Uterus (tissue), 3 donors: ENCODE measurements at regions not wholly inside any gene's neighbourhood (a gene's known extent, or its start where the extent isn't known, plus 50 kb on each side); places are given as distances from the start of the nearest gene placed in this dataset.

ENCODE experiments used
- DNase-seq, 2 donors: peaks; one replicate each; pipeline ENCODE4 v3.0.0-alpha.2; 2019 to 2020
- H3K27ac ChIP-seq, 2 donors: fragments of 200-600 bp; sonication (generic); 1 replicate in 1 of 2; 2 replicates in 1 of 2; pipeline ENCODE4 v1.5.1; 2016 to 2018
- H3K27me3 ChIP-seq, 2 donors: fragments of 200-600 bp; sonication (generic); one replicate each; pipeline ENCODE4 v1.5.1; 2018 to 2019; ENCODE audit warnings: control low read depth in 1 of 2
- H3K36me3 ChIP-seq, 2 donors: fragments of 200-600 bp; sonication (generic); one replicate each; pipeline ENCODE4 v1.5.1; 2019; ENCODE audit warnings: control low read depth in 1 of 2
- H3K4me1 ChIP-seq, 2 donors: fragments of 200-600 bp; sonication (generic); one replicate each; pipeline ENCODE4 v1.5.1; 2018 to 2019; ENCODE audit warnings: control low read depth in 1 of 2
- H3K4me3 ChIP-seq, 2 donors: fragments of 200-600 bp; sonication (generic); 1 replicate in 1 of 2; 2 replicates in 1 of 2; pipeline ENCODE4 v1.5.1; 2018 to 2019; ENCODE audit warnings: mild to moderate bottlenecking in 1 of 2
- H3K9me3 ChIP-seq, 2 donors: fragments of 200-600 bp; sonication (generic); one replicate each; pipeline ENCODE4 v1.5.1; 2019; ENCODE audit warnings: control low read depth in 1 of 2
- POLR2A ChIP-seq, 2 donors: fragments of 450-650 bp; IDR thresholded peaks; one replicate each; pipeline ENCODE4 v1.6.1; 2016; ENCODE audit warnings: antibody characterized with exemption in 2 of 2, mild to moderate bottlenecking in 1 of 2, moderate library complexity in 1 of 2
- intact Hi-C: fragments of 100-400 bp; cut with DNase I; formaldehyde crosslinking; loops from one replicate; pipeline ENCODE4 v1.15.1; 2023; ENCODE audit warnings: low total_unique reads
- TF ChIP-seq, protein P1 (sequence below), 4 experiments: fragments of 200-600 bp in 2 of 4; fragments of 450-650 bp in 2 of 4; sonication (generic) in 2 of 4; IDR thresholded peaks; one replicate each; pipeline ENCODE4 v1.5.1; 2016 to 2019; ENCODE audit warnings: antibody characterized with exemption in 4 of 4, mild to moderate bottlenecking in 2 of 4, moderate library complexity in 1 of 4
- donor health status: DM: yes; HTN: yes; CAD: no.

DNA sequence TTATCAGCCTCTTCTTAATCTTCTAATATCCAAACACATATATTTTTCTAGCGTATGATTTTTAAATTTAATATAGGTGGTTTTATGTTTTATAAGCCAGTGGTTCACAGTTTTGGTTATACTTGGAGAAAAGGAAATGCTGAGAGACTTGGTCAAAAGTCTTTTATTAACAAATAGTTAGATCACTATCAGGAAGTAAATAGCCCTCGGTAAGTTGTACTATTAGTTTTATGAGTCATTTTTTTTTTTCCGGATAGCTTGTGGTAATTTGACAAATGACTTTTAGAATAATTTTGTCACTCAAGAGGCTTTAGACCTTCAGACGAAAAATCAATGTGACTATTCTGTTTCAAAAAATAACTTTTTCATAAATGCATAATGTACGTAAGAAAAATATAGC, 232.2 kb upstream of the ROBO1 start:
- H3K27ac ChIP-seq = no peak overlapping the region
- DNase-seq = no peak
- intact Hi-C loops = no loop called here
- no peaks in the 10 kb centered on the region for H3K27me3 ChIP-seq
- H3K36me3 ChIP-seq = no peaks in the 10 kb centered on the region
- H3K9me3 ChIP-seq = no peaks in the 10 kb centered on the region
- no peaks in the 10 kb centered on the region for H3K4me1 ChIP-seq
- no peak overlapping the region for H3K4me3 ChIP-seq
- TF ChIP-seq POLR2A (IDR thresholded peaks at IDR 0.05) = no peak
- TF ChIP-seq, protein P1, sequence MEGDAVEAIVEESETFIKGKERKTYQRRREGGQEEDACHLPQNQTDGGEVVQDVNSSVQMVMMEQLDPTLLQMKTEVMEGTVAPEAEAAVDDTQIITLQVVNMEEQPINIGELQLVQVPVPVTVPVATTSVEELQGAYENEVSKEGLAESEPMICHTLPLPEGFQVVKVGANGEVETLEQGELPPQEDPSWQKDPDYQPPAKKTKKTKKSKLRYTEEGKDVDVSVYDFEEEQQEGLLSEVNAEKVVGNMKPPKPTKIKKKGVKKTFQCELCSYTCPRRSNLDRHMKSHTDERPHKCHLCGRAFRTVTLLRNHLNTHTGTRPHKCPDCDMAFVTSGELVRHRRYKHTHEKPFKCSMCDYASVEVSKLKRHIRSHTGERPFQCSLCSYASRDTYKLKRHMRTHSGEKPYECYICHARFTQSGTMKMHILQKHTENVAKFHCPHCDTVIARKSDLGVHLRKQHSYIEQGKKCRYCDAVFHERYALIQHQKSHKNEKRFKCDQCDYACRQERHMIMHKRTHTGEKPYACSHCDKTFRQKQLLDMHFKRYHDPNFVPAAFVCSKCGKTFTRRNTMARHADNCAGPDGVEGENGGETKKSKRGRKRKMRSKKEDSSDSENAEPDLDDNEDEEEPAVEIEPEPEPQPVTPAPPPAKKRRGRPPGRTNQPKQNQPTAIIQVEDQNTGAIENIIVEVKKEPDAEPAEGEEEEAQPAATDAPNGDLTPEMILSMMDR (IDR thresholded peaks at IDR 0.05) = no peak

DNA sequence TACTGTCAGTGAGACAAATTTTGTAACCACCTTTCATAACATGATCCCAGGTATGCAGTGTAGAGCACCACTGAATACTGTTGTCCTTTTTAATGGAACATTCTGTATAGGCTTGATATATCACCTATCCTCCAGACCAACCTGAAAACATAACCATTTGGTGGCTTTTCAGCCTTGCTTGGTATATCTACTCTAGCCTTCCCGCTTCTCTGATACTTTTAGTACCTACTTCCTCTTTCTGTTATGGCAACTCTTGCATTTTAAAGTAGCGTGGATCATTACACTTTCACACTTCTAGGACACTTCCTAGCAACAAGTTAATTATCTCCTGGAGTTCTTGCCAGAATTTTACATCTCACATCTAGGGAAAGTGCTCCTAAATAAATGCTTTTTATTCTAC, 226.6 kb upstream of the ROBO1 start:
- TF ChIP-seq POLR2A (IDR thresholded peaks at IDR 0.05) = no peak
- Histone ChIP-seq H3K4me3 (no peak overlapping the region), H3K36me3 (no peaks in the 10 kb centered on the region), H3K27ac (no peak overlapping the region), H3K4me1 (no peaks in the 10 kb centered on the region), H3K9me3 (no peaks in the 10 kb centered on the region), H3K27me3 (no peaks in the 10 kb centered on the region)
- no peak for DNase-seq
- intact Hi-C loops = no loop called here

DNA sequence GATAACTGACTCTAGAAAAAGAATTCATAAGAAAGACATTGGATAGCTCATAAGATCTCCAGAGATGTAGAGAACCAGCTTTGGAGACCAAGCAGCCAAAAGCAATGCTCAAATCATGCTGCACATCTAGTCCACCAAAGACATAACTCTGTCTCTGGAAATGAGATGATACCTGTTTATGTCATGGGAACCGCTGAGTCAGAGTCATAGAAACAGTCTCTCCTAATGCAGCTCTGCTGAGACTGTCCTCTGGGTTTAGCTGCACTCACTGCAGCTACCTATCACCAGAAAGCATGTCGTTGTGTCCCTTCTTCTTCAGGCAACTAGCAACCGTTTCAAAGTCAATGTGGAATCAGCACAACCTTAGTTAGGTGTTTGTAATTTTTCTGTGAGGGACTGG, 218.5 kb upstream of the ROBO1 start:
- Histone ChIP-seq H3K4me3 (no peak overlapping the region), H3K27ac (no peak overlapping the region), H3K9me3 (no peaks in the 10 kb centered on the region), H3K27me3 (no peaks in the 10 kb centered on the region), H3K4me1 (no peaks in the 10 kb centered on the region), H3K36me3 (no peaks in the 10 kb centered on the region)
- no peak for TF ChIP-seq POLR2A (IDR thresholded peaks at IDR 0.05)
- TF ChIP-seq, protein P1 (IDR thresholded peaks at IDR 0.05) = no peak
- intact Hi-C loops = no loop called here
- no peak for DNase-seq

DNA sequence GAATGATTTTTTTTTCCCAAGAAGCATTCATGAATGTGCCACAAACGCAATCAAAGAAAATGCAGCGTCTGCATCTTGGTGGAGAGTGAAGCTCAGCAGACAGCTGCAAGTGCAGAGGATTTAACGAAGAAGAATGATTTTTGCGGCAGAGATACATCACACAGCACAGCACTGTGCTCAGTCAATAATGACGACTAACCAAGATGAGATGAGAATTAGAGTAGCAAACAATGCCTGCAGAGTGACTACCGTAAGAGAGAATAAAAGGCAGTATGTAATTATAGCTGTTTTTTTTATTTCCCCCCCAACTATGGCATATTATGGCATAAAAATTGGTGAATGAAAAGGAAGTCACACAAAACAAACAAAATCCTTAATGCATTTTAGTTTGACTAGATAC, 218.0 kb upstream of the ROBO1 start:
- no peak overlapping the region for H3K4me3 ChIP-seq
- intact Hi-C loops = no loop called here

DNA sequence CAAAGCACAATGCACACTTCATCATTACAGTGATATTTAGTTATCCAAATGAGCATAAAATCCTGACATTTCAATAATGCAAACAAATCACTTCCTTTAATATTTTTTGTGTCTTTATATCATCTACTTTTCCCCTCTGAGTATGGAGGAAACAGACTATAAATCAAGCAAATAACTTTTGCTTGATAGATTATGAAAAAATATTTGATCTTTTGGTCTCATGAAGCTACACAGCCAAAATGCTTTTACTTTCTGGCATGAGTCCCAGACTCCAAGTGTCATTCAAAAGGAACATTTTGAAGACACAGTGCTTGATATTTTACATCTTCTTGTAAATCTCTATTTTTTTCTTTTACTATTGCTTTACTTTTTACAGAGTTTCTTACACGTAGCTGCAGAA, 215.3 kb upstream of the ROBO1 start:
- TF ChIP-seq, protein P1 (IDR thresholded peaks at IDR 0.05) = no peak
- TF ChIP-seq POLR2A (IDR thresholded peaks at IDR 0.05) = no peak
- no peak overlapping the region for H3K27ac ChIP-seq
- H3K9me3 ChIP-seq = no peaks in the 10 kb centered on the region
- intact Hi-C loops = no loop called here
- H3K27me3 ChIP-seq = no peaks in the 10 kb centered on the region
- no peak overlapping the region for H3K4me3 ChIP-seq
- H3K36me3 ChIP-seq = no peaks in the 10 kb centered on the region
- DNase-seq = no peak
- H3K4me1 ChIP-seq = no peaks in the 10 kb centered on the region

More for the DNA sequence above, 218.0 kb upstream of the ROBO1 start:
- Histone ChIP-seq H3K36me3 (no peaks in the 10 kb centered on the region), H3K27me3 (no peaks in the 10 kb centered on the region), H3K9me3 (no peaks in the 10 kb centered on the region), H3K27ac (no peak overlapping the region), H3K4me1 (no peaks in the 10 kb centered on the region)
- no peak for TF ChIP-seq POLR2A (IDR thresholded peaks at IDR 0.05)
- TF ChIP-seq, protein P1 (IDR thresholded peaks at IDR 0.05) = no peak
- DNase-seq = no peak

DNA sequence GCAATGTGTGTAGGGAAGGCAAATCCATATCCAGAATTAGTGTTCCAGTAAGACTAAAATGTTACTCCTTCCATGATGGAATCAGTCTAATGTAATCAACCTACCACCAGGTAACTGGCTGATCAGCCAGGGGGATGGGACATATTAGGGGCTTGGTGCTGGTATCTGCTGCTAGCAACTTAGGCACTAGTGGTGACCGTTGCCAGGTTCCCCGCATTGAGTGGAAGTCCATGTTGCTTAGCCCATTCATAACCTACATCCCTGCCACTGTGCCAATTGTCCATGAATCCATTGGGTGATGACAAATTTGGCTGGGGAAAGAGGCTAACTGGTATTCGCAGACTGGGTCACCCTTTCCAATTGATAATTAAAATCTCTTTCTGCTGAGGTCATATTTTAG, 212.2 kb upstream of the ROBO1 start:
- H3K27me3 ChIP-seq = no peaks in the 10 kb centered on the region
- H3K4me3 ChIP-seq = no peak overlapping the region
- no peak for DNase-seq
- intact Hi-C loops = no loop called here
- H3K4me1 ChIP-seq = no peaks in the 10 kb centered on the region
- H3K27ac ChIP-seq = no peak overlapping the region
- TF ChIP-seq, protein P1 (IDR thresholded peaks at IDR 0.05) = no peak
- no peak for TF ChIP-seq POLR2A (IDR thresholded peaks at IDR 0.05)
- no peaks in the 10 kb centered on the region for H3K36me3 ChIP-seq
- no peaks in the 10 kb centered on the region for H3K9me3 ChIP-seq
